ENCODE measurements at regions not wholly inside any gene's neighbourhood (a gene's known extent, or its start where the extent isn't known, plus 50 kb on each side); places are given as distances from the start of the nearest gene placed in this dataset.

DNA sequence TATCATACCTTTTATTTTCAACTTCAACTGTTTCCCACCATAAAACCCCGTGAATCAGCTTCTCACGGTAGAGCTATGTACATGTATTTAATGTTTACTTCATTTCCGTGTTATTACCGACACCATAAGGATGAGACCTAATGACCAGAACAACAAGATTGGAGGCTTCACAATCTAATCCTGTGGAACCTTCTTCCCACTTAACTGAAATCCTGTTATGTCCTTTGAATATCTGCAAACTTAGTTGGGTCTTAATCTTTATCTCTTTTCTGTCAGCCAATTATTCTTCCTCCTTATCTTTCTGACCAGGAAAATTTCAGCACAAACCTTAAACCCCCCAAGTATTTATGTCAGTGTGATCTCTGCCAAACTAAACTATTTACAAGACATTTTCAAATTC lies 214.4 kb downstream of the TMX3 start:
- TF ChIP-seq, protein P1, sequence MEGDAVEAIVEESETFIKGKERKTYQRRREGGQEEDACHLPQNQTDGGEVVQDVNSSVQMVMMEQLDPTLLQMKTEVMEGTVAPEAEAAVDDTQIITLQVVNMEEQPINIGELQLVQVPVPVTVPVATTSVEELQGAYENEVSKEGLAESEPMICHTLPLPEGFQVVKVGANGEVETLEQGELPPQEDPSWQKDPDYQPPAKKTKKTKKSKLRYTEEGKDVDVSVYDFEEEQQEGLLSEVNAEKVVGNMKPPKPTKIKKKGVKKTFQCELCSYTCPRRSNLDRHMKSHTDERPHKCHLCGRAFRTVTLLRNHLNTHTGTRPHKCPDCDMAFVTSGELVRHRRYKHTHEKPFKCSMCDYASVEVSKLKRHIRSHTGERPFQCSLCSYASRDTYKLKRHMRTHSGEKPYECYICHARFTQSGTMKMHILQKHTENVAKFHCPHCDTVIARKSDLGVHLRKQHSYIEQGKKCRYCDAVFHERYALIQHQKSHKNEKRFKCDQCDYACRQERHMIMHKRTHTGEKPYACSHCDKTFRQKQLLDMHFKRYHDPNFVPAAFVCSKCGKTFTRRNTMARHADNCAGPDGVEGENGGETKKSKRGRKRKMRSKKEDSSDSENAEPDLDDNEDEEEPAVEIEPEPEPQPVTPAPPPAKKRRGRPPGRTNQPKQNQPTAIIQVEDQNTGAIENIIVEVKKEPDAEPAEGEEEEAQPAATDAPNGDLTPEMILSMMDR (IDR thresholded peaks at IDR 0.05): no peak
- TF ChIP-seq EP300 (IDR thresholded peaks at IDR 0.05; ENCODE audit: low read depth): no peak
